ENCODE measurements at regions not wholly inside any gene's neighbourhood (a gene's known extent, or its start where the extent isn't known, plus 50 kb on each side); places are given as distances from the start of the nearest gene placed in this dataset.

- no peak for DNase-seq (ENCODE audit: extremely low read depth, low read depth)
- no peak for TF ChIP-seq CTCF (IDR thresholded peaks at IDR 0.05; ENCODE audit: low read depth, low read length)
Measured at GRCh38 chr20:57918551-57918950, 208.7 kb upstream of the PMEPA1 start.

GRCh38 chr20:57914205-57914604 is 204.4 kb upstream of the PMEPA1 start:
- no peak for TF ChIP-seq CTCF (IDR thresholded peaks at IDR 0.05; ENCODE audit: low read depth, low read length)

GRCh38 chr20:57913156-57913930 is 203.5 kb upstream of the PMEPA1 start:
- DNase-seq (ENCODE audit: extremely low read depth, low read depth) = no peak
- TF ChIP-seq CTCF (IDR thresholded peaks at IDR 0.05; ENCODE audit: low read depth, low read length) = no peak

More at GRCh38 chr20:57914205-57914604, 204.4 kb upstream of the PMEPA1 start:
- DNase-seq (ENCODE audit: extremely low read depth, low read depth) = no peak

- no peak for TF ChIP-seq CTCF (IDR thresholded peaks at IDR 0.05; ENCODE audit: low read depth, low read length)
- DNase-seq (ENCODE audit: extremely low read depth, low read depth) = no peak
Measured at GRCh38 chr20:57912227-57912582, 202.4 kb upstream of the PMEPA1 start.

- TF ChIP-seq CTCF (IDR thresholded peaks at IDR 0.05; ENCODE audit: low read depth, low read length) = no peak
- DNase-seq (ENCODE audit: extremely low read depth, low read depth) = no peak
Measured at GRCh38 chr20:57911512-57912226, 201.9 kb upstream of the PMEPA1 start.

- TF ChIP-seq CTCF (IDR thresholded peaks at IDR 0.05; ENCODE audit: low read depth, low read length) = no peak
- no peak for DNase-seq (ENCODE audit: extremely low read depth, low read depth)
Measured at GRCh38 chr20:57910716-57911115, 200.9 kb upstream of the PMEPA1 start.

GRCh38 chr20:57909763-57910331 is 200.0 kb upstream of the PMEPA1 start:
- no peak for TF ChIP-seq CTCF (IDR thresholded peaks at IDR 0.05; ENCODE audit: low read depth, low read length)
- no peak for DNase-seq (ENCODE audit: extremely low read depth, low read depth)
